ENCODE measurements at regions not wholly inside any gene's neighbourhood (a gene's known extent, or its start where the extent isn't known, plus 50 kb on each side); places are given as distances from the start of the nearest gene placed in this dataset.

GRCh38 chr4:63459329-63459728 is 949.9 kb downstream of the TECRL start:
- DNase-seq (ENCODE audit: low spot score) (no peak), ATAC-seq (no peak)
- no peaks in the 10 kb centered on the region for H4K20me1 ChIP-seq (replicated peaks; ENCODE audit: insufficient read depth)
- H3K36me3 ChIP-seq (ENCODE audit: insufficient read depth) = no peaks in the 10 kb centered on the region
- TF ChIP-seq ZNF331 (CRISPR knock-in tag; IDR thresholded peaks at IDR 0.05; ENCODE audit: low read depth) (no peak), JUNB (IDR thresholded peaks at IDR 0.05; ENCODE audit: unreplicated experiment) (no peak), POLR2AphosphoS5 (IDR thresholded peaks at IDR 0.05; ENCODE audit: low read depth) (no peak)
- H3K27ac ChIP-seq (ENCODE audit: low read depth) = no peak overlapping the region
- H3K79me2 ChIP-seq (replicated peaks; ENCODE audit: insufficient read depth) = no peaks in the 10 kb centered on the region
- Mint-ChIP-seq H3K9me3 (no peaks in the 10 kb centered on the region; the same call in 2 of the 3 replicates), H3K27me3 (ENCODE audit: insufficient read depth, low read depth, poor library complexity) (no peaks in the 10 kb centered on the region), H3K27ac (no peak overlapping the region), H3K4me1 (no peaks in the 10 kb centered on the region), H3K4me3 (no peak overlapping the region), H3K36me3 (ENCODE audit: low read depth) (no peaks in the 10 kb centered on the region)
- H3K4me2 ChIP-seq = no peak overlapping the region
- no peak overlapping the region for H3K4me3 ChIP-seq
- 0 out of 2 replicates have a peak, but pooled peaks cover 2% of the 10 kb centered on the region for H3K9me2 ChIP-seq (ENCODE audit: insufficient read depth)
- no peaks in the 10 kb centered on the region for H3K27me3 ChIP-seq (ENCODE audit: insufficient read depth)
- H3F3A ChIP-seq (replicated peaks; ENCODE audit: low read depth) = no peaks in the 10 kb centered on the region
- H3K4me1 ChIP-seq (ENCODE audit: insufficient read depth) = no peaks in the 10 kb centered on the region
- H2AFZ ChIP-seq = no peak overlapping the region

GRCh38 chr4:63458010-63458409 is 951.2 kb downstream of the TECRL start:
- ATAC-seq = no peak
- Histone ChIP-seq H3K27me3 (ENCODE audit: insufficient read depth) (no peaks in the 10 kb centered on the region), H3K9me2 (ENCODE audit: insufficient read depth) (no peaks in the 10 kb centered on the region), H3K4me2 (no peak overlapping the region), H3K27ac (ENCODE audit: low read depth) (no peak overlapping the region), H3K79me2 (replicated peaks; ENCODE audit: insufficient read depth) (no peaks in the 10 kb centered on the region), H4K20me1 (replicated peaks; ENCODE audit: insufficient read depth) (no peaks in the 10 kb centered on the region), H3K36me3 (ENCODE audit: insufficient read depth) (no peaks in the 10 kb centered on the region), H3K4me1 (ENCODE audit: insufficient read depth) (no peaks in the 10 kb centered on the region), H3K4me3 (no peak overlapping the region), H3F3A (replicated peaks; ENCODE audit: low read depth) (no peaks in the 10 kb centered on the region), H2AFZ (no peak overlapping the region)
- Mint-ChIP-seq H3K27me3 (ENCODE audit: insufficient read depth, low read depth, poor library complexity) (no peaks in the 10 kb centered on the region), H3K4me3 (no peak overlapping the region), H3K36me3 (ENCODE audit: low read depth) (no peaks in the 10 kb centered on the region), H3K27ac (no peak overlapping the region), H3K9me3 (no peaks in the 10 kb centered on the region; the same call in 2 of the 3 replicates), H3K4me1 (no peaks in the 10 kb centered on the region)
- DNase-seq (ENCODE audit: low spot score) = no peak
- no peak for TF ChIP-seq ETS1 (IDR thresholded peaks at IDR 0.05)
- no peak for TF ChIP-seq ZNF462 (CRISPR knock-in tag; IDR thresholded peaks at IDR 0.05)
- no peak for TF ChIP-seq POLR2AphosphoS5 (IDR thresholded peaks at IDR 0.05; ENCODE audit: low read depth)
- no peak for TF ChIP-seq REST (IDR thresholded peaks at IDR 0.05; ENCODE audit: unreplicated experiment)
- no peak for TF ChIP-seq EZH2 (IDR thresholded peaks at IDR 0.05; ENCODE audit: low read depth, unreplicated experiment)
- TF ChIP-seq ZNF331 (CRISPR knock-in tag; IDR thresholded peaks at IDR 0.05; ENCODE audit: low read depth) = no peak
- TF ChIP-seq EZH2phosphoT487 (IDR thresholded peaks at IDR 0.05; ENCODE audit: unreplicated experiment) = no peak
- TF ChIP-seq CREB1 (CRISPR knock-in tag; IDR thresholded peaks at IDR 0.05; ENCODE audit: low read depth) = no peak
- TF ChIP-seq ZNF114 (CRISPR knock-in tag; IDR thresholded peaks at IDR 0.05) = no peak
- no peak for TF ChIP-seq STAT1 (IDR thresholded peaks at IDR 0.05; ENCODE audit: unreplicated experiment)
